ENCODE measurements at regions not wholly inside any gene's neighbourhood (a gene's known extent, or its start where the extent isn't known, plus 50 kb on each side); places are given as distances from the start of the nearest gene placed in this dataset.

DNA sequence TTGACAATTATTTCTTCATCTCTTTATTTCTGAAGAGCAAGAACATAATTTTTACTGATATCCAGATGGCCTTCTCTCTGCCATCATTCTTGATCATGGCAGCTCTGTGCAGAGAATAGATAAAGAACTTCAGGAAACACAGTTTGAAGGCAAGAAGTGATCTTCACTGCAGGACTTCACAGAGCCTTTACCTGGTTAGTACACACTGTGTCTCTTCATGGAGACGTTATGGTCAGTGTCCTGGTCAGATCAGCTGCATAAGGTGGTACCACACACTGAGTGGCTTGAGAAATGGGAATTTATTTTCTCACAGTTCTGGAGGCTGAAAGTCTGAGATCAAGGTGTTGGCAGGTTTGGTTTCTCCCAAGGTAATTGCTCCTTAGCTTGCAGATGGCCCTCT is 129.5 kb downstream of the UTP18 start:
- no peak for DNase-seq

DNA sequence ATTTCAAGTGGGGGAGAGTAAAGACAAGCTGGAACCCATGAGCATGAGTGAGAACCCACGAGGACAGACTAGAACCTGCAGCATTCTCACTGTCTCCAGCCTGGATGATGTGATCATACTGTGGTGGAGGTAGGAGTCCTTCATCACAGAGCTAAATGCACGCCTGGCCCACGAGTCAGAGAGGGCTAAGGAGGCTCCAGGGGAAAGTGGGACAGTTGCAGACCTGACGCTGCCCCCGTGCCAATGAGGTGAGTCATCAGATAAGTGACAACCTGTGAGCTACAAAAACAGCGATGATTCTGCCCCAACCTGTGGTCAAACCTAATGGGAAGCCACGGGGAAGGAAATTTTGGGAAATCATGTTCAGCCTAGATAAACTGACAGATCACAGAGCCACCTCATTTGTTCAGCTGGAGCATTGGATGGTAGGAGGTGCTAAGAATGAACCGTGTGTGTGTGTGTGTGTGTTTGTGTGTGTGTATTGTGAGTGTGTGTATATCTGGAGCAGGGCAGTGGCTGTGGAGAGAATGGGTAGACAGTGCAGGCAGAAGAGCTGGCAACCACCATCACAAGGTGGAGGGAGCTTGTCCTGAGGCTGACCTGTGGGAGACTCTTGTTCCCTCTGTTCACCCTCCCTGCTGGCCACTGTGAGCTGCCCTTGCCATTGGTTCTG is 131.8 kb downstream of the UTP18 start:
- no peak for DNase-seq

DNA sequence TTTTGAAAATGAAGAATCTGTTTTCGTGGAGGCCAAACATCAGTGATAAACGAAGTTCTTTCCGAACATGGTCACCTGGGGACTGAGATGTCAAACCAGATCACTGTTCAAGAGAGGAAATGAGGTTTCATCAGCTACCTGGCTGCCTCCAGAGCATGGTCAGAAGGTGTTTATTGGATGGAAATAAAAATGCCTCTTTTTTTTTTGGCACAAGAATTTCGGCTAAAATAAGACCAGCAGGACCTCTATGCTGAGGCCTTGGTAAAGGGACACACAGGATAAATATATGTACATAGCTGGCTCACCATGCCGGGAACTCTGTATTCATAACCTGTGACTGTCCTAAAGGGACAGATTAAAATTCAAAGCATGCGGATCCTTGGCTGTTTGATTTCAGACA is 135.3 kb downstream of the UTP18 start:
- DNase-seq, result no peak

DNA sequence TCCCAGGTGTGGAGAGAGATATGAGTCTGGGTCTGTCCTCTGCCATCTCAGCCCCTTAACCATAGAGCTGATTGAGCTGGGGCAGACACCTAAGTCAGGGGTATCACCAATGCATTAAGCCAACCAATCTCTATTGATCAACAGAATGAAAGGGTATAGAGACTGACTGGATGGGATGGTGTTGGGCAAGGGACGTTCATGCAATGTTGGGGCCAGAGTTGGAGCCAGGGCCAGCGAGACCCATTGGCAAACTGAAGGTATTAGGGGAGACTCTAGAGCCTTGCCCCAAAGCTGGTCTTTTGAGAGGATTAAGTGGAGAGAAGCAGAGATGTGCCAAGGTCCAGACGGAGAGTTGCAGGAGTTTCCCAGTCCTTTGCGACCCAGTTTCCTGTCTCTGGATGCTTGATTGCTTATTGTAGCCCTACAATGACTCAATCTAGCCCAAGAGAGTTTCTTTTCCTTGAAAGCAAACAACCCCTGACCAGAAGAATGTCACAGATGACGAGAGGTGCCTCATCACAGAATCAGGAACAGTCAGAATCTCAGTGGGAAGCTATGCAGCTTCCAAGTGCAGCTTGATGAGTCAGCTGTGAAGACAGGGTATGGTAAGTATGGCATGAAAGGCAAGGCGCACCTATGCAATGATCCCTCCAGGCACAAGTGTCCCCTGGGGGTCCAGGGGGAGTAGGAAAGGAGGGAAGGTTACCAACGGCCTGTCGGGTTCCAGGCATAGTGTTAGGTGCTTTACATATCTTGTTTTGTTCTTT is 137.2 kb downstream of the UTP18 start:
- no peak for DNase-seq

DNA sequence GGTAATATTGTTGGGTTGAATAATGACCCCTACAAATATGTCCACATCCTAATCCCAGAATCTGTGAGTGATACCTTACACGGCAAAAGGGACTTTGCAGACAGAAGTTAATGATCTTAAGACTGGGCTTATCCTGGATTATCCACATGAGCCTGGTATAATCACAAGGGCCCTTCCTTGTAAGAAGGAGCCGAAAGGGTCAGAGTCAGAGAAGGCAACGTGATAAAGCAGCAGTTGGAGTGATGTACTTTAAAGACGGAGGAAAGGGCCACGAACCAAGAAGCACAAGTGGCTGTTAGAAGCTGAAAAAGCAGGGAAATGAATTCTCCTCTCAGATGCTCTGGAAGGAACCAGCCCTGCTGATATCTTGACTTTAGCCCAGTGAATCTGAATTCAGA is 137.8 kb downstream of the UTP18 start:
- no peak for DNase-seq

DNA sequence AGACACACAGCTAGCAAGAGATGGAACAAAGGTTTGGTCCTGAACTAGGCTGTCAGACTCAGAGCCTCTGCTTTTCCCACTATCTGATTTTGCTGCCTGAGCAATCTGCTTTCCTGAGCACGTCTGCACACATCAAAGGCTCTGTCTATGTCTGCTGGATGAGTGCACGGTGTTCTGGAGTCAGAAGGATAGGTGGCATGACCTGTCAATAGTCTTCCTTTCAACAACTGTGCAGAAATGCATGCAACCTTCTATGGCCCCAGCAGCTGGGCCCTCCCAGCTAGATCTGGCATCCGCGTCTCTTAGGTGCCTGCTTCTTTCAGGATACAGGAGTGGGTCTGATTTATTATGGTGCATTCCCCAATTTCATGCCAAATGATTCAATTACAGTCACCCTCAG is 138.3 kb downstream of the UTP18 start:
- DNase-seq, result no peak

DNA sequence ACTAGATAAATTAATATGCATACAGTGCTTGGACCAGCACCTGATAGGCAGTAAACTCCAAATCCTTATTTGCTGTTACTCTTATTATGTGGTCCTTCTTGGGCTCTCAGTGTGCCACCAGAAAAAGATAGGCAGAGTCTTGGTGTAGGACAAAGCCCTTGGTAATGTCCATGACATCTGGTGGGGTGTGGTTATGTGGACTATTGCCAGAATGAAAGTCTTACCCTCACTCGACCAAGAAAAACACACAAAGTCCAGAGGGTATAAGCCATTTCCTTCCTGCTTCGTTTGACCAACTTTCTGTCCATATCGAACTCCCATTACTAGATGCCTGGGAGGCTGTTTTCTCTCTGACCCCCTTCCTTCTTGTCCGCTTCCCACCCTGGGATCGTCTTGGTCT is 140.9 kb downstream of the UTP18 start:
- DNase-seq, result peak; percentile 7

DNA sequence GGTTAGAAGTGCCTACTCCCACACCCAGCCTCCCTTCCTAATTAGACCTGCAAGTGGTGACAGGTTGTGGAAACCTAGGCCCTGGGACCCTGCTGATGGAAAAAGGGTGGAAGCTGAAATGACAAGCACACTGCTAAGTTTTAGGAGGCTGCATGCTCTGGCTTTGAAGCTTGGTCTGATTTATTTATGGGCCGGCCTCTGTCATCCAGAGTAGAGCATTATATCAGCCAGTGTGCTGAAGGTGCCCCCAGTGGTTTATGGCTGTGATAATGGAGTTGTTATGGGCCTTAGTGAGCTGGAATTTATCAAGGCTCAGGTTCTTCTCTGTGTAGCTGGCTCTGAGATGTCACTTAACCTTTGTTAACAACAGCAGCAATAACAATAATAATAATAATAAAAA is 142.6 kb downstream of the UTP18 start:
- no peak for DNase-seq

DNA sequence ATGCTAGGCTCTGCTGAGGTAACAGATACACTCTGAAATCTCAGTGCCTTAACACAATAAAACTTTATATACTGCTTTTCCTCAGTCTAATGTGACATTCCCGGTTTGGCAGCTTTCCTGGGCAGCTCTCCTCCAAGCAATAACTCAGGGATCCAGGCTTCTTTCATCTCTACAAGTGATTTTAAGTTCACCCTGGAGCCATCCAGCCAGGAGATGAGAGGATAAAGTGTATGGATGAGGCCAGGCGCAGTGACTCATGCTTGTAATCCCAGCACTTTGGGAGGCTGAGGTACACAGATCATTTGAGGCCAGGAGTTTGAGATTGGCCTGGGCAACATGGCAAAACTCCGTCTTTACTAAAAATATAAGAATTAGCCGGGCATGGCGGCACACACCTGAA is 147.2 kb downstream of the UTP18 start:
- DNase-seq, result no peak

DNA sequence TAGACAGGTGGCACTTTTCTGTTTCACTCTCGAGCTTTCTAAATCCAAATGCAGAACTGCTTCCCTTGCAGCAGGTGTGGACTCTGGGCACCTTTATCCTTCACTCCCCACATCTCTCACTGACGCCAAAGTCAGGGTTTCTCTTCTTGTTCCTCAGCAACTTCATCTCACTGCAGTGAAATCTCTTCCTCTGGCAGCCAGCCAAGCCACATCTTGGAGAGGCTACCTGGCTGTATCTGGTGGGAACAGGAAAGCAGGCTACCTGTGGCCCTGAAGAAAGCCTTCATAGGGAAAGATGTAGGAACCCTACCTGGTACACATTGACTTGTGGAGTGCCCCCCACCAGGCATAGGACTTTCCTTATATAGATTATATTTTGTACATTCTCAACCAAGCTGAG is 159.1 kb downstream of the UTP18 start:
- DNase-seq, result no peak

DNA sequence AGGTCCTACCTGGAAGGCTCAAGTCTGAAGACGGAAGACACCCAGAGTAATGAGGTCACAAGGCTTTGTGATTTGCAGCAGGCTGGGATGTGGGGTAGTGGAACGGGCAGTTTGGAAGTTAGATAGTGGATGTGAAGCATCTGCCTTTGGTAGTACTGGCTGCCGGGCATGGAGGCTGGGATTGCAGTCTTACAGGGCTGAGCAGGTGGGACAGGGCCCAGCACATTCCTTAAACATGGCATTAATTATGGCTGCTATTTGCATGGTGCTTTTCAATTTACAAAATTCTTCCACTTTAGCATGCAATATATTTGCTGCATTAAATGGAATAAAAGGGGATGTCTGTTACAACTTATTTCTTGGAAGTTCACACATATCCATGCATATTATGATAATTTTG is 161.2 kb downstream of the UTP18 start:
- DNase-seq, result no peak

DNA sequence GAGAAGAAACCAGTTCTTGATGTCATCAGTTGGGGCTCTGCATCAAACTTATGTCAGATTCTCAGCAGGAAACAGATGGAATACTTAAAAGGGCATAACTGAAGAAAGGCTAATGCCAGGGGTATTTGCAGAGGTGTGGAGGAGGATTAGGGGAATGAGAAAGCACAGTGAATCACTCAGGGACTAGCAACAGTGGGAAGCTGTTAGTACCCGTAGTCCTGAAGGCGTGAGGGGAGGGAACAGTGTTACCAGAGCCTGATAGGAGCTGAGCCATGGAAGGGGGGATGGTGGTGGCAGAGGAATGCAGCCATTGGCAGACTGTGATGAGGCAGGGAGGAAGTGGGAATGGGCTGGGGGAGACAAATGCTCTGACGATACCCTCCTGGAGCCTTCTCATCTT is 162.3 kb downstream of the UTP18 start:
- no peak for DNase-seq

DNA sequence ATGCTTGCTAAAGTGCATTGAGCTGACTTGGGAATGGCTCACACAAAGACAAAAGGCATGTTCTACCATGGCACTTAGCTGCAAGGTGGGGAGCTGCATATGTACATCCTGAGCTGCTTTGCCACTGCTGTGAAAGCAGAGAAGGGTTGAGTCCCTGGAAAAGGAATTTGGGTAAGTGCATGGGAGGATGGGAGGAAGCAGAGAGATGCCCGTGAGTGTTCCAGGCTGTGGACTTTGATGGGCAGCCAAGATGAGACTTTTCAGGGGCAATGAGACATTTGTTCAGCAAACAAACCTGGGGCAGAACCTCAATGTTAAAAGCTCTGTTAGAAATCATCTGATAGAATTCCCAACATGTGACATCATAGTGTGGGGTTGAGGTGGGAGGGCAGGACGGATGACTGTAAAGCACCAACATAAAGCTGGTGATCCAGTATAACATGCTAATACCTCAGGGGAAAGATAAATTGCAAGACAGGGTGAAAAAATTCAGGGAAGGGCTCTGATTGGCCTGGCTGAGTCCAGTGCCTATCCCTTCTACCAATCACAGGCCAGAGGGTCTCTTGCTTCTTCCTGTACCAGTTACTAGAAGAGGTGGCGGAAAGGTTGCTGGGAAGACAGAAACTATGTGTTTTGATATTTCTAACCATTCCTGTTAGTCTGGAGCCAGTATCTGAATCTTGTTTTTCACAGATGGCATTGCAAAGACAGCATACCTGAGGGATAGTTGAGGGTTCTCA is 163.2 kb downstream of the UTP18 start:
- DNase-seq, result no peak

DNA sequence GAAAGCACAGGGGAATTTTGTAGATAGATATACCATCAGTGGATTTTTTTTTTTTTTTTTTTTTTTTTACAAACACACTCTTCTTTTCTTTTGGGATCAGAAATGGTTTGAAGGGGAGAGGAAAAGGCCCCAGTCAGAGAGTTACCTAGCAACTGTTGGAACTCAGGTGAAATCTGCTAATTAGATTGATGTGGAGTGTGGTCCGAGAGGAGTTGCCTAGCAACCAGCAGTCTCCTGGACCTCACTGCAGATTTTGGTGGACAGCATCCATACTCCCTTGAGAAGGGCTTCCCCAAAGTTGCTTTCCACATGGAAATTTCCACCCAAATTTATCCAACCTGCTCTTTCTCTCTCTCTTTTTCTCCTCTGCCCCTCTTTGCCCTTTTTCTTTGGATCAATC is 165.4 kb downstream of the UTP18 start:
- DNase-seq, result no peak

DNA sequence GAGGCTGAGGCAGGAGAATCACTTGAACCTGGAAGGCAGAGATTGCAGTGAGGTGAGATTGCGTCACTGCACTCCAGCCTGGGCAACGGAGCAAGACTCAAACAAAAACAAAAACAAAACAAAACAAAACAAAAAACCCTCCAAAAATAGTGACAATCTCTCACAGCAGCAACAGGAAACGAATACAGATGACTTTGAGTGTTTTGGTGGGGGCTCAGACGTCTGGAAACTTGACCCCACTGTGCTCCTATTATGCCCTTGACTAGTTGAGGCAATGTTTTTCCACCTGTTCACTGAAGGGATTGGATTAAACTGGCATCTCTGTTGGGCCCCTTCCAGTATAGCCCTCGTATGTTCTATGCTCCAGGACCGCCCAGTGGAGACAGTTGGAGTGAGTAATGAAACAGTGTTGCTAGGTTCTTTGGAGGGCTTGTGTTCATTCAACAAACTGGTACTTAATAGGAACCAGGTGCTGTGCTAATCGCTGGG is 167.0 kb downstream of the UTP18 start:
- DNase-seq, result no peak

DNA sequence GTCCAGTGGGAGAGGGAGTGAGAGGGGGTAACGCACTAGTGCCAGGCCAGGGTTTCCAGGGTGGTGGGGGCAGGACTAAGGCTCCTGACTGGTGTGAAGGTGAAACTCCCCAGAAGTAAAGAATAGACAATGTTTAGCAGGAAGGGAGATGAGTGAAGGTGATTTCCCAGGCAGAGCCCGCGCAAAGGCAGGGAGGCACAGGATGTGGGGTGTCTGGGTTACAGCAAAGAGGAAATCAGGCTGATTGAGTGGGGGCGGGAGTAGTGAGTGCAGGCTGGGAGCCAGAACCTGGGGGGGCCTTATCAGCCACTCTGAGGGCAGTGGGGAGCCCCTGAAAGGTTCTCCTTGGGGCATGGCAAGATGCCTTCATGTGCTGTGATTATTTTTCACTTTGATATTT is 167.5 kb downstream of the UTP18 start:
- DNase-seq, result peak; percentile 45

DNA sequence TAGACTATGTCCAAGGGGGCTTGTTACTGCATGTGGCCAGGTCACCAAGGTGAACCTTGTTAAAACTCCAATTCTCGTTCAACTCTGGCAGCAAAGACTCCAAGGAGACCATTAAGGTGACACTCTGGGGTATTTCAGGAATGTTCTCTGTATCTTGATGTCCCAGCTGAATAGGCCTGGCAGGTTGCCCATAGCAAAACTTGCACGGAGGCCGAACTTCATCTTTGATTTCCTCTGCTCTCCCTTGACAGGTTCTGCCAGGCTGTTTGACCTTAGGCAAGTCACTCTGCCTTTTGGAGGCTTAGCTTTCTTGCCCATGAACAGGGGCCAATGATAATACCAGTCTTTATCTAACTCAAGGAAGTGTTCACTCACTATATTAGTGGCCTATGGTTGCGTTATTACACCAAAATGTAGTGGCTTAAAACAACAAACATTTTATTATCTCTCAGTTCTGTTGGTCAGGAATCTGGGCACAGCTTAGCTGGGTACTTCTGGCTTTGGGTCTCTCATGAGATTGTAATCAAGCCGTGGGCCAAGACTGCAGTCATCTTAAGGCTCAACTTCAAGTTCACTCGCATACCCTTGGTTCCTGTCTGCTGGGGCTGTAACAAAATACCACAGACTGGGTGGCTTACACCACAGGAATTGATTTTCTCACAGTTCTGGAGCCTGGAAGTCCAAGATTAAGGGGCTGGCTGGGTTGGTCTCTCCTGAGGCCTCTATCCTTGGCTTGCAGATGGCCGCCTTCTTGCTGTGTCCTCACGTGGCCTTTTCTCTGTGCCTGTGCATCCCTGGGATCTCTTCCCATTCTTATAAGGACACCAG is 168.5 kb downstream of the UTP18 start:
- peak; percentile 74 for DNase-seq

DNA sequence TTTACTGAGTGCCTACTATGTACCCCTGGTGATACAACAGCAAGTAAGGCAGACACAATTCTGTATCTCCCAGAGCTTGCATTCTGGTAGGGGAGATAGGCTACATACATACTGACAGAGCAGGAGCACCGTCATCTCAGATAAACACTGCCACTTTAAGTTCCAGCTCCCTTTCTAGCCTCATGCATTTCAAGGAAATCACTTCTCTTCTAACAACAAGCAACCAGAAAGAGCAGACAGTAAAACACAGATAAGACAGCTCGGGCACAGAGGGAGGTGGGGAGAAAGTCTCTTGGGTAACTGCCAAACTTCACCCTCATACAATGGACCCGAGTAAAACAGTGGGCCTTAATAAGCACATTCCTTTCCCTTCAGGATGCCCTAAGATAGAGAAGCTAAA is 169.6 kb downstream of the UTP18 start:
- peak; percentile 78 for DNase-seq

DNA sequence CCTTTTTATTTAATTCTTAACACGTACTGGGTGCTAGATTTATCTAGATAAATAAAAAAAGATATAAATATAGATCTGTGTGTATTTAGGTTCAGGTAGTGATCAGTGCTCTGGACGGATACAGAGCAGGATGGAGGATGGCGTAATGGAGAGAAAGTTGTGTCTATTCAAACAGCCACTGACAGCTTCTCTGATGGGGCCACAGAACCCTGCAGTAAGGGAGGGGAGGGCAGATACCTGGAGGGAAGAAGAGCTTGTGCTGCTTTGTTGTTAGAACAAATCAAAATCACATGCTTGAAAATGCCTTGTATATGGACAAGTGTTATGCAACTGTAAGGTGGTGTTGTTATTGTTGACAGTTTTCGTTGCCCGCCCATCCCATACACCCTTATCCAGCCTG is 170.2 kb downstream of the UTP18 start:
- no peak for DNase-seq

DNA sequence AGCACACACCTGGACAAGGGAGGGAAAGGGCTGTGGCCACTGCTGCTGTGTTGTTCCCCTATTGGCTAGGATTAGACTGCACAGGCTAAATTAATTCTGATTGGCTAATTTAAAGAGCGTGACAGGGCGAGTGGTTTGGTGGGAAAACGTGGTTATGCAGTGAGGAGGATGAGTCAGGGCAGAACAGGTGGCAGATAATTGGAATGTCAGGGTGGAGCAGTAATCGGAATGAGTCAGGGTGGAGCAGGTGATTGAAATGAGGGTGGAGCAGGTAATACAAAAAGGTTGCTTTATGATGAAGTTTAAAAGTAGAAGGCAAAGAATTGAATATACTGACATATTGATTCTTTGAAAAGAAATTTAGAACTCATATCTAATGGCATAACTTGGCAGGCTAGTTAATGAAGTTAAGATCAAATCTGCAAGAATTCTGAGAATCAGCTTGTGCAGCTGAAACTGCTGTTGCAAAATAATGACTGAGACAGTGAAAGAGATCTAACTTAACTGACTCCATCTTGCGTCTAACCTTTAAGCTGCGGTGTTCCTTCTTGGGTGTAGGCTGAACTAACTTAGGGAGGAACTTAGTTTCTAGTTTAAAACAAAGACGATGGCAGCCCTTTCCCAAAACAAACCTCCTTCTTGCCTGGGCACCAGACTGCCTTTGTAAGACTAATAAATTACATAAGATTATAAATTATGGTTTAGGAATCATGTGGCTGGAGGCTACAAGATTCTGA is 174.3 kb downstream of the UTP18 start:
- DNase-seq, result peak; percentile 58

DNA sequence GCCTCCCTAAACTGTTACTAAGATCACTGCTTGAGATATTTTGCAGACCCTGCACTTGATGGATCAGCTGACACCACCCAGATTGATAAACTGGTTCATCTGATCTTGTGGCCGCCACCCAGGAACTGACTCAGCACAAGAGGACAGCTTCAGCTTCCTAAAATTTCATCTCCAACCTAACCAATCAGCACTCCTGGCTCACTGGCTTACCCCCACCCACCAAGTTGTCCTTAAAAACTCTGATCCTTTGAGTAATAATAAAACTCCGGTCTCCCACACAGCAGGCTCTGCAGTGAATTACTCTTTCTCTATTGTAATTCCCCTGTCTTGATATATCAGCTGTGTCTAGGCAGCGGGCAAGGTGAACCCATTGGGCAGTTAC is 174.8 kb downstream of the UTP18 start:
- peak; percentile 19 for DNase-seq

DNA sequence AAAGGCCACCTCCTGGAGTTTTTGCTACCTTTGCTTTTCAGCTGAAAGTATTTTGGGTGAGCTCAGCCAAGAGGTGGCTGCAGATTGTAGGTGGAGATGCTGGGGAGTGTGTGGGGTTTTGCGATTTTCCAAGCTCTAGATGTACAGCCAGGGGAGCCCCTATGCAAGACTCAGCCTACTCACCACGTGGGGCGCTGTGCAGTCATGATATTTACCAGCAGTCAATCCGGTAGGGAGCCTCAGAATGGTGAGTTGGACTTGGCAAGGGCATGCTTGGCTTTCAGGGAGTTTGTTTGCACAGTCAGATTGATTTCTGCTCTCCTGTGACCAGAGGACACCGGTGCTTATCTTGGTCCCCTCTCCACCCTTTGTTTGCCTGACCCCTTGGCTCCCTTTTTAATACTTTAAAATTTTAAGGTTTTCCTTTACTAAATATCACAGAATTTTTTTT is 175.3 kb downstream of the UTP18 start:
- DNase-seq, result peak; percentile 72

All from hematopoietic multipotent progenitor cell treated with erythropoietin and hydrocortisone succinate and interleukin-3 and kit ligand, for 4 days (in vitro differentiated cells).